Bronchial epithelial cell (primary cell): ENCODE measurements at regions not wholly inside any gene's neighbourhood (a gene's known extent, or its start where the extent isn't known, plus 50 kb on each side); places are given as distances from the start of the nearest gene placed in this dataset.

ENCODE experiments used
- DNase-seq: peaks from one replicate; pipeline ENCODE4 v3.0.0-alpha.2; 2010; ENCODE audit warnings: low read depth
- FAIRE-seq: peaks from 2 replicates; lab custom pipeline; 2011; peaks lifted over from hg19 to GRCh38; lab: Jason Lieb, UNC
- H3K27me3 ChIP-seq: 2 replicates; pipeline ENCODE4 v1.5.1; 2011; ENCODE audit warnings: low read length; ENCODE audit not compliant: control insufficient read depth, insufficient read depth
- H3K36me3 ChIP-seq: 2 replicates; pipeline ENCODE4 v1.5.1; 2011; ENCODE audit warnings: low read length; ENCODE audit not compliant: control insufficient read depth, insufficient read depth
- H3K4me3 ChIP-seq: 2 replicates; pipeline ENCODE4 v1.5.1; 2011; ENCODE audit warnings: mild to moderate bottlenecking, low read depth, low read length, control low read depth
- TF ChIP-seq, protein P1 (sequence below): IDR thresholded peaks from 2 replicates; pipeline ENCODE4 v1.5.1; 2011; ENCODE audit warnings: mild to moderate bottlenecking, moderate library complexity, low read length, control low read depth, inconsistent platforms; ENCODE audit not compliant: insufficient read depth, severe bottlenecking

DNA sequence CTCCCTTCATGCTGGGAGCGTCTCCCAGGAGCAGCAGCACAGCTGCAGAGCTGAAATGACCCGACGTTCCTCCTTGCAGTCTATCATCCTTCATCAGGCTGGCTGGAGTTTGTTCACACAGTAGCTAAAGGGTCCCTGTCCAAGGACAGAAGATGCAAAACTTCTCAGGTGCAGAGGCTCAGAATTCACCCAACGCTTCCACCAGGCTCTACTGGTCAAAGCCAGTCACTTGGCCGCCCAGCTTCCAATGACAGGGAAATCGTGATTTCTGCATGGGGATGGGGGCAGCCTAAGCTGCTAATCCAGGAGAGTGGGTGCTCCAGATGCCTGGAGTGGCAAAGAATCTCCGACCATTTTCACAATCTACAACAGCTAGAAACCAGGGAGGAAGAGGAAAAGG is 97.0 kb upstream of the SALL3 start:
- FAIRE-seq (no peak), DNase-seq (no peak)
- Histone ChIP-seq H3K4me3 (no peak overlapping the region), H3K27me3 (no peaks in the 10 kb centered on the region), H3K36me3 (no peaks in the 10 kb centered on the region)
- TF ChIP-seq, protein P1, sequence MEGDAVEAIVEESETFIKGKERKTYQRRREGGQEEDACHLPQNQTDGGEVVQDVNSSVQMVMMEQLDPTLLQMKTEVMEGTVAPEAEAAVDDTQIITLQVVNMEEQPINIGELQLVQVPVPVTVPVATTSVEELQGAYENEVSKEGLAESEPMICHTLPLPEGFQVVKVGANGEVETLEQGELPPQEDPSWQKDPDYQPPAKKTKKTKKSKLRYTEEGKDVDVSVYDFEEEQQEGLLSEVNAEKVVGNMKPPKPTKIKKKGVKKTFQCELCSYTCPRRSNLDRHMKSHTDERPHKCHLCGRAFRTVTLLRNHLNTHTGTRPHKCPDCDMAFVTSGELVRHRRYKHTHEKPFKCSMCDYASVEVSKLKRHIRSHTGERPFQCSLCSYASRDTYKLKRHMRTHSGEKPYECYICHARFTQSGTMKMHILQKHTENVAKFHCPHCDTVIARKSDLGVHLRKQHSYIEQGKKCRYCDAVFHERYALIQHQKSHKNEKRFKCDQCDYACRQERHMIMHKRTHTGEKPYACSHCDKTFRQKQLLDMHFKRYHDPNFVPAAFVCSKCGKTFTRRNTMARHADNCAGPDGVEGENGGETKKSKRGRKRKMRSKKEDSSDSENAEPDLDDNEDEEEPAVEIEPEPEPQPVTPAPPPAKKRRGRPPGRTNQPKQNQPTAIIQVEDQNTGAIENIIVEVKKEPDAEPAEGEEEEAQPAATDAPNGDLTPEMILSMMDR = no peak

DNA sequence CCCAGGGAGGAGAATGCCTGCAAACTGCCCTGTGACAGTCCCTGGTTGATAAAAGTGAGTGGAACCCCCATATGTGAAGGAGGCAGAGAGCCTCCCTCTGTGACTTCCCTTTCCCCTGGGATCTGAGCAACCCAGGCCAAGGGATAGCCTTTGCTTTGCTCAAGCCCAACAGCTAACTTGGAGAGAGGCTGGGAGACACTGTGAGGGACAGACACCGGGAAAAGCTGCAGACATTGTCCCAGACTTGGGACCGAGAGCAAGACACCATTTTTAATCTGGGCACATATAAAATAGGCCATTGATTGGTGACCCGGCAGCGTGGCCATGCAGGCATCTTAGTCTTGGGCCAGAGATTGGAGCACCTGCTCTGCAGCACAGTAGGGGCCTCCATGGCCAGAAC is 96.1 kb upstream of the SALL3 start:
- no peaks in the 10 kb centered on the region for H3K27me3 ChIP-seq
- no peak for DNase-seq
- TF ChIP-seq, protein P1 = no peak
- no peaks in the 10 kb centered on the region for H3K36me3 ChIP-seq
- FAIRE-seq = no peak
- no peak overlapping the region for H3K4me3 ChIP-seq

DNA sequence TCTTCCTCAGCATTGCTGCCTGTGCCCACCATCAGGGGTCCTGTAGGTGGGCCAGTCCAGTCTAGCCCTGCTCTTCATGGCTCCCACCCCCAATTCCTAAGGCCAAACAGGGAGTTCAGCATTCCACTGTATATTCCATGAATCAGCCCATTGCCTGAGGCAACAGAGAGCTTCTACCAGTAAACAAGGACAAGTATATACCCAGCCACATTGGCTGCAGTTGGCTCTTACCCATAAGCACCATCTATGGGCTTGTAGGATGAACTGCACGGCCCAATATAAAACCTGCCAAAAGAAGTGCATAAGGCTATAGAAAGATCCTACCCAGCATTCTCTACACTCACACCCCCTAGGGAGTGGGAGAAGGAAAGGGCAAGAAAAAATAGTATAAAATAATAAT is 95.1 kb upstream of the SALL3 start:
- Histone ChIP-seq H3K27me3 (no peaks in the 10 kb centered on the region), H3K36me3 (no peaks in the 10 kb centered on the region), H3K4me3 (no peak overlapping the region)
- TF ChIP-seq, protein P1 = no peak
- FAIRE-seq = no peak
- peak; percentile 33 for DNase-seq

DNA sequence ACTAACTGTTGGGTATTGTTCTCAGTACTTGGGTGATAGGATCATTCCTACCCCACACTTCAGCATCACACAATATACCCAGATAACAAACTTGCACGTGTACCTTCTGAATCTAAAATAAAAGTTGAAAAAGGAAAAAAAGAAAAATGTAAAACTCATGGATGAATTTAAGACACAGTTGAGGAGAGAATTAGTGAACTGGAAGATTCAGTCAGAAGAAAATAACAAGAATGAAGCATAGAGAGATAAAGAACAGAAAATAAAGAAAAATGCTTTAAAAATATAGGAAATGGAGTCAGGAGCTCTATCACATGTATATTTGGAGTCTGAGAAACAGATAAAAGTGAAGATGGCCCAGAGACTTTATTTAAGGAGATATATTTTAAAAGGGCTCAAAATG is 90.4 kb upstream of the SALL3 start:
- H3K36me3 ChIP-seq = no peaks in the 10 kb centered on the region
- FAIRE-seq = no peak
- H3K27me3 ChIP-seq = no peaks in the 10 kb centered on the region
- no peak overlapping the region for H3K4me3 ChIP-seq
- TF ChIP-seq, protein P1 = no peak
- no peak for DNase-seq

DNA sequence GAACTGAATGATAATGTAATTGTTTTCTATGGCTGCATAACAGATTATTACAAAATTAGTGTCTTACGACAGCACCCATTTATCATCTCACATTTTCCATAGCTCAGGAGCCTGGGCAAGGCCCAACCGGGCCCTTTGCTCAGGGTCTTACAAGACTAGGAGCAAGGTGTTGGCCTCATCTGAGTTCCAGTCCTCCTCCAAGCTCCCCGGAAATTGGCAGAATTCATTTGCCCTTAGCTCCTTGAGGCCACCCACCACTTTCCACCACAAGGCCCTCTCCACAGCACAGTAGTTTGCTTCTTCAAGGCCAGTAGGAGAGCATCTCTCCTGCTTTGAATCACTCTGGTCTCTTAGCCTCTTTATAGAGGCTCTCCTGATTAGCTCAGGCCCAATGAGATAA is 89.2 kb upstream of the SALL3 start:
- FAIRE-seq (no peak), DNase-seq (no peak)
- Histone ChIP-seq H3K4me3 (no peak overlapping the region), H3K36me3 (no peaks in the 10 kb centered on the region), H3K27me3 (no peaks in the 10 kb centered on the region)
- TF ChIP-seq, protein P1 = no peak

DNA sequence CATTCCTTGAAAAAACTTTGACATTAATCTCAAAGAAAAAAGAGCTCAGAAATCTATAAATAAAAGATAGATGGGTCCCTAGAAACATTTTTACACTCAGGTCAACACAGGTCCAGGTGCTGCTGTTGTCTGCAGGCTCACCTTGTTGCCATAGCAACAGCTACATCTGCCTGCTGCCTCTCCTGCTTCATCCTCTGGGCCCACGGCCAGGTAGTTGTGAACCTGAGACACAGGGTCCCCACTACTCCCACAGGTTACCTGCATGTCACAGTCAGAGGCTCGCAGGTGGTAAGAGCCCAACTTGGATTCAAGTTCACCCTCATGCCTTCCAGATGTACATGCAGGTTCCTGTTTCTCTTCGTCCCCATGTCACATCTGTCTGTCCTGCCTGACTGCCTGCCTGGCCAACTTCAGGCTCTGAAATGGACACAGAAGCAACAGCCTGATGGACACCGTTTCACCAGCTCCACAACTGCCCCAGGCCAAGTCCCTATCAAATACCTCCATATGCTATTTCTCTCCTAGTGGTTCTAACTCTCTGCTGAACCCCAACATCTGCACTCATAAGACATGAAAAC is 88.3 kb upstream of the SALL3 start:
- no peak overlapping the region for H3K4me3 ChIP-seq
- TF ChIP-seq, protein P1 = no peak
- DNase-seq = no peak
- peak; percentile 73 for FAIRE-seq
- no peaks in the 10 kb centered on the region for H3K27me3 ChIP-seq
- no peaks in the 10 kb centered on the region for H3K36me3 ChIP-seq
